Epithelial cell of esophagus (primary cell): ENCODE measurements at regions not wholly inside any gene's neighbourhood (a gene's known extent, or its start where the extent isn't known, plus 50 kb on each side); places are given as distances from the start of the nearest gene placed in this dataset.

Experiments
- DNase-seq: peaks from one replicate; pipeline ENCODE4 v3.0.0; 2010; ENCODE audit warnings: low read depth
- H3K4me3 ChIP-seq: 2 replicates; pipeline ENCODE4 v1.5.1; 2011; ENCODE audit warnings: mild to moderate bottlenecking, low read length, control low read depth
- TF ChIP-seq, protein P1 (sequence below): IDR thresholded peaks from 2 replicates; pipeline ENCODE4 v1.5.1; 2011; ENCODE audit warnings: low read depth, mild to moderate bottlenecking, low read length, control low read depth, inconsistent platforms; ENCODE audit not compliant: insufficient read depth; ENCODE audit errors: missing control alignments

DNA sequence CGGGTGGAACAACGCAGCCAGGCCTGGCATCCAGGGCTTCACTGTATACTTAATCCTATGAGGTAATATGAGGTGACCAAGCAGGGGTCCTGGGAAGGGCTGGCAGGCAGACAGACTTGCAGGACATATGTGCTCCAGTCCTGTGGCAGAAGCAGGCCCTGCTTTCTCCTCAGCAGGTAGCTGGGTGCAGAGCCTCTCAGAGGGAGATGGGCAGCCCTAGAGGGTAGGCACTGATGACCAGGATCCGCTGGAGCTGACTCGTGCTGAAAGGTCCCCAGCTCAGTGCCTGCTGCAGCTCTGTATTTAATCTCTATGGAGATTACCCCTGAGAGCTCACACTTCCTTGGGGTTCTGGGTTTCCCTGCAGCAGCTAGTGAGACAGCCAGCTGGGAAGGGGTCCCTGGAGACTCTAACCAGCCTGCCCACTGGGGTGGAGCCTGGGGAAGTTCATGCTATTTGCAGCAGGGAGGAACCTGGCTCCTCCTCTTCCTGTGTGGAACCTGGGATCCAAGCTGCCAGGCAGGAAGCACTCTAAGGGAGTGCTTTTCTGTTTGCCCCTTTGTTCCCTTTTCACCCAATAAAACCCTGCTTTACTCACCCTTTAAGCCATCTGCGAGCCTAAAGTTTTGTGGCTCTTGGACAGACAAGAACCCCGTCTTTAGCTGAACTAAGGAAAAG is 339.2 kb downstream of the DCAF12L2 start:
- DNase-seq: no peak
- no peak overlapping the region for H3K4me3 ChIP-seq
- TF ChIP-seq, protein P1, sequence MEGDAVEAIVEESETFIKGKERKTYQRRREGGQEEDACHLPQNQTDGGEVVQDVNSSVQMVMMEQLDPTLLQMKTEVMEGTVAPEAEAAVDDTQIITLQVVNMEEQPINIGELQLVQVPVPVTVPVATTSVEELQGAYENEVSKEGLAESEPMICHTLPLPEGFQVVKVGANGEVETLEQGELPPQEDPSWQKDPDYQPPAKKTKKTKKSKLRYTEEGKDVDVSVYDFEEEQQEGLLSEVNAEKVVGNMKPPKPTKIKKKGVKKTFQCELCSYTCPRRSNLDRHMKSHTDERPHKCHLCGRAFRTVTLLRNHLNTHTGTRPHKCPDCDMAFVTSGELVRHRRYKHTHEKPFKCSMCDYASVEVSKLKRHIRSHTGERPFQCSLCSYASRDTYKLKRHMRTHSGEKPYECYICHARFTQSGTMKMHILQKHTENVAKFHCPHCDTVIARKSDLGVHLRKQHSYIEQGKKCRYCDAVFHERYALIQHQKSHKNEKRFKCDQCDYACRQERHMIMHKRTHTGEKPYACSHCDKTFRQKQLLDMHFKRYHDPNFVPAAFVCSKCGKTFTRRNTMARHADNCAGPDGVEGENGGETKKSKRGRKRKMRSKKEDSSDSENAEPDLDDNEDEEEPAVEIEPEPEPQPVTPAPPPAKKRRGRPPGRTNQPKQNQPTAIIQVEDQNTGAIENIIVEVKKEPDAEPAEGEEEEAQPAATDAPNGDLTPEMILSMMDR: no peak

DNA sequence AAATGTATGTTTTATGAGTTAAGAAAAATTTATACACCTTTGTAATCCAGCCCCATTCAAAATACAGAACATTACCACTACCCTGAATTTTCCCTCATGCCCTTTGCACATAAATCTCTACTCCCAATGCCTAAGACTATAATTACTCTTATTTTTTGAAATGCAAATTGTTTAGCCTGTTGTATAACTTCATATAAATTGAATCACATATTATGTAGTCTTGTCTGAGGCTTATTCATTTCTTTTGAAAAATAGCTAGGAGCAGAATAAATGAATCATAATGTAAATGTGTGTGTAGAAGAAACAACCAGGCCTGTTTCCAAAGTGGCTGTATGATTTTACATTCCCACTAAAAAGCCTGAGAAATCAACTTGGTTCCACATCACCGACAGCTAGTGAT is 319.8 kb downstream of the DCAF12L2 start:
- TF ChIP-seq, protein P1: no peak
- H3K4me3 ChIP-seq: no peak overlapping the region
- DNase-seq: no peak

DNA sequence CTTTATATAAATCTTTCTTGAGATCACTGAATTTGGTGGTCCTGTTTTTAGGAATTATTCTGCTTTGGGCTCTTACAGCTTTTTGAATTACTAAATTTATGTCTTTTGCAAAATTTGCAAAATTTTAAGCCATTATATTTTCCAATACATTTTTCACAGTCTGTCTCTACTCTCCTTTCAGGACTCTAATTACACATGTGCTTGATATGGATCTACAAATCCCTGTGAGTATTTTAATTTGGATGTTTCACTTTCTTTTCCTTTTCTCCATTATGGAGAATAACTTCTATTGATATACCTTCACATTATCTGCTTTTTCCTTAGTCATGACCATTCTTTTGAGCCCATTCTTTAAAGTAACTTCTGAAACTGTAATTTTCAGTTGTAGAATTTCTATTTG is 315.4 kb downstream of the DCAF12L2 start:
- H3K4me3 ChIP-seq: no peak overlapping the region
- TF ChIP-seq, protein P1: no peak
- DNase-seq: no peak

DNA sequence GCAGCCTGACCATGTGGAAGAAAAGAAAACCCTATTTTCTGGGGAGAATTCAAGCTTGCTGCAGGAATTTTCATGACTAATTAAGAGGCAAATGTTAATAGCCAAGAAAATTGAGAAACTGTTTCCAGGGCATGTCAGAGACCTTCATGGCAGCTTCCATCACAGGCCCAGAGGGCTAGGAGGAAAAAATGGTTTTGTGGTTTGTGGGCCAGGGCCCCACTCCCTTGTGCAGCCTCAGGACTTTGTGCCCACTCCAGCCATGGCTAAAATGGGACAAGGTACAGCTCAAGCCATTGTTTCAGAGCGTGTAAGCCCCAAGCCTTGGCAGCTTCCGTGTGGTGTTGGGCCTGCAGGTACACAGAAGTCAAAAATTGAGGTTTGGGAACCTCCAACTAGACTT is 282.9 kb downstream of the DCAF12L2 start:
- H3K4me3 ChIP-seq: no peak overlapping the region
- no peak for DNase-seq
- TF ChIP-seq, protein P1: no peak

DNA sequence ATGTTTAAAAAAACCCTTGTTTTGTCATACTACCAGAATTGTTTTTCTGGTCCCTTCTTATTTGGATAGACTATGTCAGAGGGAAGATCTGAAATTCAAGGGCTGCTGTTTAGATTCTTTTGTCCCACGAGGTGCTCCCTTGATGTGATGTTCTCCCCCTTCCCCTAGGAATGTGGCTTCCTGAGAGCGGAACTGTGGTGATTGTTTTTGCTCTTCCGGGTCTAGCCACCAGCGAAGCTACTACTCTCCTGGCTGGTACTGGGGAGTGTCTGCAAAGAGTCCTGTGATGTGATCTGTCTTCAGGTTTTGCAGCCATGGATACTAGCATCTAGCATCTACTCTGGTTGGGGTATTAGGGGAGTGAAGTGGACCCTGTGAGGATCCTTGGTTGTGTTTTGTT is 271.1 kb downstream of the DCAF12L2 start:
- TF ChIP-seq, protein P1: no peak
- H3K4me3 ChIP-seq: no peak overlapping the region
- DNase-seq: no peak

DNA sequence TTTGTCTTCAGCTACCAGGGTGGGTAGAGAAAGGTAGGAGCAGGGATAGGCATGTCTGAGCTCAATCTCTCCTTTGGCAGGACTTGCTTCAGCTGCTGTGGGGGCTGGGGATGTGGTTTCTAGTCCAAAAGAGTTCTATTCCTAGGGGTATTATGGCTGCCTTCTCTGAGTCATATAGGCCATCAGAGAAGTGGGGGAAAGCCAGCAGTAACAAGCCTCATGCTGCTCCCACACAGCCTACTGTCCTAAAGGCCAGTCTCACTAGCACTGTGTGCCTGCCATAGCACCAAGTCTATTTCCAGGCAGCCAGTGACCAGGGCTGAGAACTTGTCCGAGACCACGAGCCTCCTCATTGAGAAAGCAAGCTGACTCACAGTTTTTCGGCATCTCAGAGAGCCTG is 270.6 kb downstream of the DCAF12L2 start:
- TF ChIP-seq, protein P1: no peak
- DNase-seq: no peak
- no peak overlapping the region for H3K4me3 ChIP-seq

DNA sequence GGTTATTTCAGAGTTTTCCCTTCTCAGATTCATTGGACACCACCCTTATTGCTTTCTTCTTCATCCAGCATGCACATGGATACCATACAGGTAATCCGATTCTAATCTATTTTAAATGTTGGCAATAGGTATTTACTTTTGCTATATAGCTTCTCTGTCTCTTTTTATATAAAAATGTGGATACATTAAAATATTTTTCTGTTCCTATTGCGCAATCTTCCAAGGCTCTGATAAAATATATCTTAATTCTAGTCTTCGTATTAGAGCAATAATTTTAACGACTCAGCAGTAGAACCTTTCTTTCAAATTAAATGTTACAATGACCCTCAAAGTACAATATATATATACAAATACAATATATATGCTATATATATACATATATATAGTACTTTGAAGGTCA is 239.8 kb downstream of the DCAF12L2 start:
- TF ChIP-seq, protein P1: no peak
- no peak overlapping the region for H3K4me3 ChIP-seq
- no peak for DNase-seq
